HG02840 (cell line): ENCODE measurements at regions not wholly inside any gene's neighbourhood (a gene's known extent, or its start where the extent isn't known, plus 50 kb on each side); places are given as distances from the start of the nearest gene placed in this dataset.

Source experiments
- ATAC-seq: cut with Tn5 transposase; IDR thresholded peaks from one replicate; pipeline ENCODE4 v1.9.1; 2021; ENCODE audit warnings: mild to moderate bottlenecking, moderate library complexity, moderate number of reproducible peaks; ENCODE audit not compliant: unreplicated experiment, low FRiP score

DNA sequence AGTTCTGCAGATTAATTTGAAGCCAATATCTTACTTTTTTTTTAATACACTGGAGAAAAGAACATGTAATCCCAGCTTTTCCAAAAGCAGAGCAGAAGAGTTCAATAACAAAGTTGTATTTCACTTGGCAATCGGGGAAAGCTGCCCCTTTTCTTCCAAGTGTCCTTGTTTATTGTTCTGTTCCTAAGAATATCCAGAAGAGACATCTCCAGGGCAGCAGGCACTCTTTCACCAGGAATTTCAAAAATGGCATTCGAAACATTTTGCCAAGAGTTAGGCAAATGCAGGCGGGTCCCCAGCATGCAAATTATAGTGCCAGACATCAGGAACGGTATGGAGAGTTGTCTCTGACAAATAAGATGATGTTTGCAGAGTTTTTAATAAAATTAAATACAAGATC lies 494.5 kb downstream of the BCOR start:
- no peak for ATAC-seq

DNA sequence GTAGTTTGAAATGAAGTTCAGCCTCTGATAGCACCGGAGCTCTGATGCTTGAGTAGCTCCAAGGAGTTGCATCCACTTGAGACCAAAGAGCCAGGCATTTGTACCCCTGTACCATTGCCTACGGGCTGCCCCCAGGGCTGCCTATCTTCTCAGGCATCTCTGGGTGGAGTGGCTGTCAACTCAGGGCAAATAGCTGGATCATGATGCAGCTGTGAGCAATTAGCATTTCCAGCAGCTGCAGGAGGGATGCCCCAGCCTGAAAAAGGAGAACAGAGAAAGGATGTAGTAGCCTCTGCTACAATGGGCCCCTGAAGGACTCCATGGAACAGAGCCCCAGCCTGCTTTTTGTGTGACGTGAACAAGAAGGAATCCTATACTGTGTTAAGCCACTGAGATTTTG lies 492.6 kb downstream of the BCOR start:
- no peak for ATAC-seq

DNA sequence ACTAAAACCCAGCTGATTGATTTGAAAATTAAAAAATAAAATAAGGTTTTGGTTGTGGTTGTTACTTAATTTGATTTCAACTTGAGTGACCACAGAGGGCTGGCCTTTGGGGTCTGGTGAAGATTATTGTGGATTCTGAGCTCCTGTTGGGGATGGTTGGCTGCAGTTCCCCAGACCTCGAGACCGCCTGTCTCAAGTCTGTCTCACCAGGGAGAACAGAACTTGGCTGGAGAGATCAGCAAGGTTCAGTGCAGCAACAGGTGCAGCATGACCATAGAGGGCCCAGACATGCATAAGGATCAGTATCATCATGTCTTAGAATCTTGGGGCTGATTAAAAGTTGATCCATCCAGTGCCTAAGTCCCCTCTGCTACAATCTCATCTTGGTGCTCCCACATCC lies 491.9 kb downstream of the BCOR start:
- no peak for ATAC-seq

DNA sequence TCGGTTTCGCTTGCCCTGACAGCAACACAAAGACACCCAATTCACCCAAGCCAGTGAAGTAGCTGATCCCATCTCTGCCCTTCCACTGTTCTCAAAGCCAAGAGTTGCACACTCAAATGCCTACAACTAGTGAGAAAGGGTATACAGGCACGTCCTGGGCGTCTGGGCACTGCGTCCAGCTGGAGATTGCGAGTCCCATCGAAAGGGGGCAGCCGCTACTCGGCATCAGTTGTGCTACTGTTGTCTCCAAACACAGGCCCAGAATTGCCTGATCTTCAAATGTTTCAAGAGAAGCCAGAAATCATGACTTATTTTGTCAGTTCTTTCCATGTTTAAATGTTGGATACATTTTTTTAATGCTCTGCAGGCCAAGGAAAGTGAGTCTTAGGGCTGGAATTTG lies 487.8 kb downstream of the BCOR start:
- ATAC-seq, result no peak

DNA sequence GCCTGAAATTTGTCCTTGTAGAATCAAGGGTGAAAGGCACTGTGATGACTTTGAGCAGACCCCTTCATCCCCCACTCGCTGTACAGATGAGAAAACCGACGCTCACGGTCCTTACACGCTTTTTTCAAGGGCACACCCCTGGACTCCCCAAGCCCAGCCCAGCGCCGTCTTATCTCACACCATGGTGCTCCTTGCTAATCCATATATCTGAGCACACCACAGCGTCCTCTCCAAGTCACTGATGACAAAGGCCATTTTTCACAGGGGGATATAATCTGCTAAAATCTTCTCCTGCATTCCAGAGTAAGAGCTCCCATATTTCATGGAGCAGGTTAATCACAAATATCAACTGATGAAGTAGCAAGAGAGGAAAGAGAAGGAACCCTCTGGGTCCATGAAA lies 486.3 kb downstream of the BCOR start:
- ATAC-seq, result no peak

DNA sequence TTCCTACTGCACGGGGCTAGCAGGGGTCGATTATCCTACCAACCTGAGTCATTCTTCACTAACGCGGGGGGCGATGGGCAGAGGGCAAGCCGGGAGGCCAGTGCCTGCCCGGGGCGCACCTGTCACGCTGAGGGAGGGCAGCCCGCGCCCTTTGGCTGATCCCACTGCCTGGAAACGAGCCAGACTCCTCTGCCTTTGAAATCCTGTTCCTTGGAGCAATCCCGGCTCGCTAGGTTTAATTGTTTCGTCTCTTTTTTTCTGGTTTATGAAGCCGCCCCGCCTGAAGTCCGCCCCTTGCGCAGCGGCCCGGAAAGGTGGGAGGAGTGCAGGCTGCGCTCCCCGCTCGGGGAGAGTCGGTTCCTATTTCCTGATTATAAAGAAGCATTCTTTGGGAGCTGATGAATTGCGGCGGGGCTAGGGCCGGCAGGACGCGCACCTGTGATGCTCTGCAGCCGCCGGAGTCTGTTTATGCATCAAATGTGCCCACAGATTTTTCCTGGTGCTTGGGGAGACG lies 484.2 kb downstream of the BCOR start:
- ATAC-seq, result no peak

DNA sequence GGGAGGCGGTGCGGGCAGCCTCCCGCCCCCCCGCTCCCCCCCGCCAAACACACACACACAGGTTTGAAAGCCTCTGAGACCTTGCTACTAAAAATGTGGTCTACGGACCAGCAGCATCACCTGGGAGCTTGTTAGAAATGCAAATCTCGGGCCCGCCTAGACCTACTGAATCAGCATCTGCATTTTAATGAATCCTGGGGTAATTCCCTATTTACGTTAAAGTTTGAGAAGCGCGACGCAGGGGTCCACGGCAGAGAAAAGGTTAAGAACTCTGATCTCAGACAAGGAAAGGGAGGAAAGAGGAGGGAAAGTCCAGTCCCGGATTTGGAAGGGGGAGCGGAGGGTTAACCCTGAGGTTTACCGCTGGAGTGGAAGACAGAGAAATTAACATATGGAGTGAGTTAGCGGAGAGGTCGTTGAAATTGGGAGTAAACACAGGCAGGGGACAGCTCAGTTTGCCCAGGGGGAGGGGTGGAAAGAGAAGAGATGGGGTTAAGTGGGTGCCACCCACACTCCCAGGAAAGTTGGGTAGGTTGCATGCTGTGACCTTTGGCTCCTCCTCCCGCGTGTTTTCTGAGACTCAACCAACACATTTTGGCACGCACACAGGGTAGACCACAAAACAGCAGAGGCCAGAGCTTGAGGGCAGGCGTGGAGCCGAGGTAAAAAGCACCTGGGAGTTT lies 483.6 kb downstream of the BCOR start:
- no peak for ATAC-seq

DNA sequence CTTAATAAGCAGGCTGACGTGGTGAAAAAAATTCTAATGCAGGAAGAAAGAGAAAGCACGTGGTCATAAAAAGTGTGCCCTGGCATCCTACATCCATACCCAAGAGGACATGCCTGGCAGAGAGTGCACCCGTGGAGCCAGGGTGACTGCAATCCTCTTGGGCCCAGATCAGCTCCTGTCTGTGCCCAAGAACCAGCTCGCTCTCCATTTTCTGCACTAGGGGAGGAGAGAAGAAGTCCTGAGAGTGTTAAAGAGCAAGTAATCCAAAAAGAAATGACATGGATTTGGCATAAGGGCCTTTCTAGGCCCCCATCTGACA lies 483.1 kb downstream of the BCOR start:
- no peak for ATAC-seq

DNA sequence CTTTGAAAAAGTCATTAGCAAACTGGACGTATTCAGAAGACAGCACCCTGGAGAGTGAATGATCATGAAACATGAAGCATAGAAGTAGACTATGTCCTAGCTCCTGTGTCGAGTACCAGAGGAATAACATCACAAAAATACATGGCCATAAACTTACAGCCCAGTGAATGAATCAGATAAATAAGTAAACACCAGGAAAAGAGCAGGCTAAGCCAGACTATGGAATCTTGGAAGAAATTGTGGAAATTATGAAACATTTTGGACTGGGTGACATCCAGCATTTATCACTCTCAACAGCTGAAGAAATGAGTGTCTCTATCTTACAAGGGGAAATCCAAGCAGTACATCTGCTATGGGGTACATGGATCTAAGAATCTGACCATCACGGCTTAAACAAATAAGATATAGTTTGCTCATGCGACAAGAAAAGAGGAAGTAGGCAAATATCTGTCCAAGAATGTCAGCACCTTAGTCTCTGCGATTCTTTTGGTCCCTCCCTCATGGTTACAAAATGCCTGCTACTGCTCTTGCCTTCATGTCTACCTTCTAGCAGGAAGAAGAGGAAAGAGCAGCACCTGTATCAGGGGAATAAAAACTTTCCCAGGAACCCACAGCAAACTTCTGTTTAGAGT lies 481.5 kb downstream of the BCOR start:
- no peak for ATAC-seq

DNA sequence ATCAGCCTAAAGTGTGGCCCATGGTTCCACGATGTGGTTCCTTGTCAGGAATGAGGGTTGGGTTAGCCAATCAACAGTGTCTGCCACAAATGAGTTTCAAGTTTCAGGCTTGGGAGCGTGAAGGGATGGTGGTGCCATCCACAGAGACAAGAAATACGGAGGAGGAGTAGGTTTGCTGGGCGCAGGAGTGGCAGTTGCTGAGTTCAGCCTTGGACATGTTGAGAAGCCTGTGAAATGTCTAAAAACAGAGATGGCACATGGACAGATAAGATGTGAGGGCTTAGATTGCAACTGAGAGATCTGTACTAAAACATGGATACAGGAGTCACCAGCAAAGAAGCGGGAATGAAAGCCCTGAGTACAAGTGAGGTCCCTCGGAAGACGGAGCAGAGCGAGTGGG lies 481.0 kb downstream of the BCOR start:
- ATAC-seq, result no peak

DNA sequence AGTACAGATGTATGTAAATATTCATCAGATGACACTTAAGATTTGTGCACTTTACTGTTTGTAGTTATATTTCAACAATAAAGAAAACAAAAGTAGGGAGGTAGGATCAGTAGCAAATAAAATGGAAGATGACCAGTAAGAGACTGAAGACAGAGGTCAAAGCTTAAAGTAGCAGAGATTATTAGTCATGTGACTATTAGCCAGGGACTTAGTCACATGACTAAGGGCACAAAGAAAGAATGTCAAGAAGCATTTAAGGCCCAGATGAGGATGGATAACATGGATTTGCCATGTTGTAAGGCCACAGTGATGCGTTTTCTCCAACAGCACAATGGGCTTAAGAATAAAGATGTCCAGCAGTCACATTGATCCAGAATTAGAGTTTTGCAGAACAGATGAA lies 479.6 kb downstream of the BCOR start:
- no peak for ATAC-seq

DNA sequence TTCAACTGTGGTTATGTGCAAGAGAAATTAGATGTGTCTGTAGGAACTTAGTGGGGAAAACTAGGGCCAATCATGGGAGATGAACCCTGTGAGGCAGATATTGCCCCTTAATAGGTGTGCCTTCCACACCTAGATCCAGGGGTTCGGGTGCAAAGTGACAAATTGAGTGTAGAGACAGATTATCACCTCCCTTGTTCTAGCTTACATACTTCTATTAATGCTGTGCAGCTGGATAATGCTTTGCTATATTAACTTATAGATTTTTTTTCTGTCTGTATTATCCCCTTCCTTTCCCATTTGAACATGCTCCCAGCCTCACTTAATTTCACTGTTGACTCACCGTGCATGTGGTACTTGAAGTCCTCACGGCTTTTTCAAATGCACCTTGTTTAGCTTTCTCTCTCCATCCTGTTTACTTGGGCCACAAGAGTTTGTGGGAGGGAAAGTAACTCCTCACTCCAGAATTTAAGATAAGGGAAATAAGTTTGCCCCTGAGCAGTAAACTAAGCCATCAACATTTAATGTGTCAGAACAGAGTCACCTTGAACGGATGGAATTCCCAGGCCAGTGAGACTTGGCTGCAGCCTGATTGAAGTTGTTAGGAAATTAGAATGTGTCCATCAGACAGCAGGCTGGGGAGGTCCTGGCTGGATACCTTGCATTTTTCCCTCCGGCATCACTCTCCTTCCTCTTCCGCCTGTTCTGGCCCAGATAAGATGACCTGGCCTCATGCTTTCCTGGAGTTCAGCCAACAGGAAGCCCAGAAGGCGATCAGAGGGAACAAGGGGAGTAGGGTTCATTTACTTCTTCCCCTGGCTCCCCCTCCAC lies 478.4 kb downstream of the BCOR start:
- no peak for ATAC-seq

DNA sequence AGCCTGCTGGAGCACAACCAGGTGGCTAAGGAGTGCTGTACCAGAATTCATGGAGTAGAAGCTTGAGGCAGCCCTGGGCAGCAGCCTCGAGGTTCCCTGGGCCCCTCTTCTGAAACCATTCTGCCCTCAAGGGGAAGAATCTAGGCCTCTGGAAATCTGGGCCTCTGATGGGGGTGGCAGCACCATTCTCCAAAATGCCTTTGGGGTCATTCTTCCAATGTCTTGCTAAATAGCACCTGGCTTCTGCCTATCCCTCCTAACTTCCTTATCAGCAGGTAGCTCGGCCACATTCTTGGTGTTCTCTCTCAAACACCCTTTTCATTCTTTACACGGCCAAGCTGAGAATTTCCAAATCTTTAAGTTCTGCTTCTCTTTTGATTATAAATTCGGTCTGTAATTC lies 473.6 kb downstream of the BCOR start:
- ATAC-seq, result no peak

DNA sequence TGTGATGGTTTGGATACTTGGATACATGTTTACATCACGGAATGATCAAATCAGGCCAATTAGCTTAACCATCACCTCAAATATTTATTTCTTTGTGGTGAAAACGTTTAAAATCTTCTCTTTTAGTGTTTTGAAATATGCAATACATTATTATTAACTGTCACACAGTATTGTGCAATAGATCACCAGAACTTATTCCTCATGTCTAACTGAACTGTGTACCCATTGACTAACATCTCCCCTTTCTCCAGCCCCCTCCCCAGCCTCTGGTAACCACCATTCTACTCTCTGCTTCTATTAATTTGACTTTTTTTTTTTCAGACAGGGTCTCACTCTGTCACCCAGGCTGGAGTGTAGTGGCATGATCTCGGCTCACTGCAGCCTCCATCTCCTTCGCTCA lies 471.9 kb downstream of the BCOR start:
- ATAC-seq, result no peak

DNA sequence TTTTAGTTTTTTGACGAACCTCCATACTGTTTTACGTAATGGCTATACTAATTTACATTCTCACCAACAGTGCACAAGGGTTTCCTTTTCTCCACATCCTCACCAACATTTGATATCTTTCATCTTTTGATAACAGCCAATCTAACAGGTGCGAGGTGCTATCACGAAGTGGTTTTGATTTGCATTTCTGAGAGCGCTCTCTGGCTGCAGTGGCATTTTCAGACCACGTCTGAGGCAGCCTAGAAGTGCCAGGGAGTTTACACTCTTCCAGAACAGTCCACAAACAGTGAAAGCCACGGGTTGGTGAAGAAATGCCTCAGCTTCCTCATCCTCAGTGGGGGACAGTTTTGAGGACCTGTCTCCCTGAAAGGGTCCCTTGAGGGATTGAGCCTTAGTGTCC lies 471.0 kb downstream of the BCOR start:
- no peak for ATAC-seq

DNA sequence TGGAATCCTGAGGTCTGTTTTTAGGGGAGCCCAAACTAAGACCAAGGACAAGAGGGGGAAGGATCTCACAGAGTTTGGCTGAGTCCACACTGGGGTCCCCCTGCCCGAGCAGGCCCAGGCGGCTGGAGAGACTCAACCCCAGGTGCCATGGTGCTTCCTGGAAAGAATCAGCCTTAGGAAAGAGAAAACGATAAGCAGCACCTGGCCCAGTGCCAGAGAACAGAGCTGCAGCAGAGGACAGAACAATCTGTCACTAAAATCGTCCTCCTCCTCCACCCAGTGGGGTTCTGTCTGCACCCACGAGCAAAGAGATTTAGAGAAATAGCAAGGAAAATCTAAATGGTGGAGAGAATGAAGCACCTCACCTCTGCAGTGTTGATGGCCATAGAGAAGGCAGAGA lies 470.5 kb downstream of the BCOR start:
- ATAC-seq, result no peak

DNA sequence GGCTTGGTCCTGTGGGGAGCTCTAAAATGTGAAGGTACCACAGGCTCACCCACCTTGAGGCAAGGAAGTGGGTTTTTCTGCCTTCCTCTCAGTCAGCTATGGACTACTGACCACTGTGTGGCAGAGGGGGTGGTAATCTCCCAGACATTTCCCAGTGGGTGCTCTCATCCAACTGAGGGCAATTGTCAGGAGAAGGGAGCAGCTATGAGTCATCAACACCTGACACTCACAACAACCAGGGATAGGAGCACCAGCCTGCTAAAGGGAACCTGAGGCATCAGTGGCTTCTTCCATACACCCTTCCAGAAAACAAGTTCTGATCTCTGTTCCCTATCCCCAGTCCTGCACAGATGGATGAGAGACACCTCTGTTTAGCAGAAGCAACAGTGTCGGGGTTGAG lies 468.8 kb downstream of the BCOR start:
- ATAC-seq, result no peak

DNA sequence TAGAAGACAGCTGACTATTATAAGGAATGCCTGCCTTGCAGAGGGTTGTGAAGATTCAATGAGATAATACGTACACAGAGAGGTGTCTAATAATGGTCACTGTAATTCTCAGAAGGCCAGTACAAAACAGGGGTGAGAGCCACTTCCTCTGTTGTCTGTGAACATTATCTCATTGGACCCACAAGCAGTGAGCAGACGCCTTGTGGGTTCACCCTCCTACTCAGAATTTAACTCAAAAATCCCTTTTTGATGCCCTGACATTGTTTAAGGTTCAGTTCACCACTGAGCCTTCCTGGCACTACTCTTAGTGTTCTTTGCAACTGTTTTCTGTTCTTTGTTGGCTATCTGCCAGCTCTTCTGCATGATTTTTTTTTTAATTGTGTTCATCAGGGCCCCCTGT lies 467.4 kb downstream of the BCOR start:
- no peak for ATAC-seq

DNA sequence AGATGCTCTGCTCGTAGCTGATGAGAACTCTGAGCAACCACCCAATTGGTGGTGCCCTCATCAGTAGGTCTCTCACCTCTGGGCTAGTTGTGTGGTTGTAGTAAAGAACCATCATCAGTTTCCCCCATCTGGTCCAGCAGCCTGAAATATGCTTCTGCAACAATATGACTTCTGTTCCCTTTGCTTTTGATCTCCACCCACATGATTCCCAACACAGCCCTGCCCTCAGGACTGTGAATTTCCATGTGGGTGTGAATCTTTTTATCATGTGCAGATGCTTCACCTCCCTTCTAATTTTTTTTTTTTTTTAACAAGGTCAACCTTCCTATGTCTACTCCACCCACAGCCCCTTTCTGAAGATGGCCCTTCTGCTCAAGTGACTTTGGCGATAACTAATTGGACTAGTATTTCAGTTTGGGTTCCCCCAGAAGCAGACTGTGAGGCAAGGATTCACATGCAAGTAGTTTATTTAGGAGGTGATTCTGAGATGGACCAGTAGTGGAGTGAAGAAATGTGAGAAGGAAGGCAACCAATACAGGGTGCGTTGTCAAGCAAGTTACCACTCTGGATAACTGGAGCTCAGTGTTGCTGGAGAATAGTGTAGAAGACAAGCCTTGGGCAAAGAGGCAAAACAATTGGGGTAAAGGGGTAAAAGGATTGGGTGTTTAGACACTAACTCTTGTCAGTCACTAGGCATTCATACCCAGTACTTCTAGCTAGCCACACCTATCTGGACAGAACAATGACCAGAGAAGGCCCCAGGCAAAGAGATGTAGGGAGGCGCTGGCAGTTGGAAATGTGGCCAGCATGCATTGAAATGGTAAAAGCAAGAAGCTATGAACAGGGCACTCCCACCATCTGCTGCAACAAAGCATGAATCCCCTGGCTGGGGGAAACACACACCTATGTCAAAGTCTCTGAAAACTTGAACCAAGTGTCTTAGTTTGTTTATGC lies 466.2 kb downstream of the BCOR start:
- ATAC-seq, result no peak

DNA sequence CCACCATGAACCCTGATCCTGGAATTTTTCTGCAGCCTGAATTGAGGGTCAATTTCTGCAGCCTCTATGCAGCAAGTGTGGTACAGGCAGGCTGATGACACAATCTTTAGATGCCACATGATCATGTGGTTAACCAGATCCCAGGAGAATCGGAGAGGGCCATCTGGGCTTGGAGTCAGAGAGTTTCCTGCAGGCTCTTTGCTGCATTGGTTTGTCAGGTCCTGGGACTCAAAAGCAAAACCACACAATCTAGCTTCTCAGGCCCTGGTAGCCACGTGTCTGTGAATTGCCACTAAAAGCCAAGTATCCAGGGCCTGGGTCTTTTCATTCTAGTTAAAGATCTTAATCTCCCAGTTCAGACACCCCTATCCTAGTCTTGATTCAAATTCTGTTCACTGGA lies 464.5 kb downstream of the BCOR start:
- ATAC-seq, result no peak

DNA sequence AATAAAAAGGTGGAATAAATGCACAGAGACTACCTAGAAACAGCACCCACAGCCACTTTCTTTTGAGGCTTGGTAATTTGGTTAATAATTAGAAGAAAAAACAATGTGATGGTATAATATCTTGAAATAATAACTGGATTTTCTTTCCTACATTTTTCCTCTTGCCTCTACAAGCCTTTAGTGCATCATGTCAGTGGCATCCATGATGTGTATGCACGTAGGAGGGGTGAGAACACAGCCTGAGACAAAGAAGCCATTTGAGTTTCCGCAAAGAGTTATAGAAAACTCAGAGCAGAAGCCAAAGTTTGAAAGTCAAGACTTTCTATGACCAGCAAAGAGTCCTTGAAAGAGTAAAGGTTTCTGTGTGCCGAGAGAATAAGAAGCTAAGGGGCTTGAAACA lies 461.3 kb downstream of the BCOR start:
- ATAC-seq, result no peak
